Esophagus squamous epithelium (tissue), 4 donors: ENCODE measurements at regions not wholly inside any gene's neighbourhood (a gene's known extent, or its start where the extent isn't known, plus 50 kb on each side); places are given as distances from the start of the nearest gene placed in this dataset.

Experiments
- POLR2A ChIP-seq, 4 donors: fragments of 450-650 bp; IDR thresholded peaks; one replicate each; pipeline ENCODE4 v1.6.1; 2017; ENCODE audit warnings: antibody characterized with exemption in 4 of 4, mild to moderate bottlenecking in 4 of 4, moderate library complexity in 3 of 4
- TF ChIP-seq, protein P1 (sequence below), 6 experiments: fragments of 450-650 bp in 4 of 6; fragments of 200-600 bp in 2 of 6; sonication (generic) in 2 of 6; IDR thresholded peaks; one replicate each; pipeline ENCODE4 v1.5.1; 2016 to 2019; ENCODE audit warnings: antibody characterized with exemption in 6 of 6, mild to moderate bottlenecking in 4 of 6, moderate library complexity in 4 of 6

DNA sequence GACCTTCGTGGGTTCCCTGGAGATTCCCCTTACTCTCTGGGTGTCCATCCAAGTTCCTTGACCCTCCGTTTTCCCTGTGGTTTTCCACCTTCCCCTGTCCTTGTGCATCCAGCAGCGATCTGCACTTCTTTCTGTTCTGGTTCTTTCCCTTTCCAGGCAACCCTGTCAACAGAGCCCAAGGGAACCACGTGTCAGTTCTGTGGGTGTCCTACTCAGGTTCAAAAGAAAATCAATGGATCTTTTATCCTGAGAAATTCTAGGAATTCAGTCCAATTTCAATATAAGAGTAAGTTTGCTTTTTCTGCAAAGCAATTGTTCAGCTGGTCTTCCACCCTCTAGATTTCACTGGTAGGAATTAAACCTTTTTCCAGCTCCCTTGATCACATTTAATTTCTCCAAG, 1394.8 kb upstream of the SLC10A2 start:
- TF ChIP-seq, protein P1, sequence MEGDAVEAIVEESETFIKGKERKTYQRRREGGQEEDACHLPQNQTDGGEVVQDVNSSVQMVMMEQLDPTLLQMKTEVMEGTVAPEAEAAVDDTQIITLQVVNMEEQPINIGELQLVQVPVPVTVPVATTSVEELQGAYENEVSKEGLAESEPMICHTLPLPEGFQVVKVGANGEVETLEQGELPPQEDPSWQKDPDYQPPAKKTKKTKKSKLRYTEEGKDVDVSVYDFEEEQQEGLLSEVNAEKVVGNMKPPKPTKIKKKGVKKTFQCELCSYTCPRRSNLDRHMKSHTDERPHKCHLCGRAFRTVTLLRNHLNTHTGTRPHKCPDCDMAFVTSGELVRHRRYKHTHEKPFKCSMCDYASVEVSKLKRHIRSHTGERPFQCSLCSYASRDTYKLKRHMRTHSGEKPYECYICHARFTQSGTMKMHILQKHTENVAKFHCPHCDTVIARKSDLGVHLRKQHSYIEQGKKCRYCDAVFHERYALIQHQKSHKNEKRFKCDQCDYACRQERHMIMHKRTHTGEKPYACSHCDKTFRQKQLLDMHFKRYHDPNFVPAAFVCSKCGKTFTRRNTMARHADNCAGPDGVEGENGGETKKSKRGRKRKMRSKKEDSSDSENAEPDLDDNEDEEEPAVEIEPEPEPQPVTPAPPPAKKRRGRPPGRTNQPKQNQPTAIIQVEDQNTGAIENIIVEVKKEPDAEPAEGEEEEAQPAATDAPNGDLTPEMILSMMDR (IDR thresholded peaks at IDR 0.05): no peak
- no peak for TF ChIP-seq POLR2A (IDR thresholded peaks at IDR 0.05)
